Peyer's patch (tissue), 4 donors: ENCODE measurements at regions not wholly inside any gene's neighbourhood (a gene's known extent, or its start where the extent isn't known, plus 50 kb on each side); places are given as distances from the start of the nearest gene placed in this dataset.

Experiments
- DNase-seq, 3 donors: peaks; one replicate each; pipeline ENCODE4 v3.0.0-alpha.2; 2017 to 2019
- H3K27ac ChIP-seq, 4 donors: fragments of 200-600 bp; sonication (generic); one replicate each; pipeline ENCODE4 v1.5.1; 2016 to 2019
- H3K27me3 ChIP-seq, 2 donors: fragments of 200-600 bp; sonication (generic); one replicate each; pipeline ENCODE4 v1.5.1; 2019
- H3K36me3 ChIP-seq, 3 donors: fragments of 200-600 bp; sonication (generic); one replicate each; pipeline ENCODE4 v1.5.1; 2016 to 2019
- H3K4me1 ChIP-seq, 4 donors: fragments of 200-600 bp; sonication (generic); one replicate each; pipeline ENCODE4 v1.5.1; 2016 to 2019
- H3K4me3 ChIP-seq, 4 donors: fragments of 200-600 bp; sonication (generic); 1 replicate in 3 of 4; 2 replicates in 1 of 4; pipeline ENCODE4 v1.5.1; 2016 to 2019; ENCODE audit warnings: mild to moderate bottlenecking in 1 of 4
- H3K9me3 ChIP-seq, 4 donors: fragments of 200-600 bp; sonication (generic); one replicate each; pipeline ENCODE4 v1.5.1; 2016 to 2019; ENCODE audit warnings: mild to moderate bottlenecking in 1 of 4
- POLR2A ChIP-seq, 2 donors: fragments of 450-650 bp; IDR thresholded peaks; one replicate each; pipeline ENCODE4 v1.5.1; 2017; ENCODE audit warnings: antibody characterized with exemption in 2 of 2, mild to moderate bottlenecking in 2 of 2, moderate library complexity in 2 of 2
- TF ChIP-seq, protein P1 (sequence below), 6 experiments: fragments of 450-650 bp in 4 of 6; fragments of 200-600 bp in 2 of 6; sonication (generic) in 1 of 6; IDR thresholded peaks; one replicate each; pipeline ENCODE4 v1.5.1; 2017 to 2019; ENCODE audit warnings: antibody characterized with exemption in 6 of 6, mild to moderate bottlenecking in 3 of 6, moderate library complexity in 1 of 6

- TF ChIP-seq POLR2A (IDR thresholded peaks at IDR 0.05) = no peak
- TF ChIP-seq, protein P1, sequence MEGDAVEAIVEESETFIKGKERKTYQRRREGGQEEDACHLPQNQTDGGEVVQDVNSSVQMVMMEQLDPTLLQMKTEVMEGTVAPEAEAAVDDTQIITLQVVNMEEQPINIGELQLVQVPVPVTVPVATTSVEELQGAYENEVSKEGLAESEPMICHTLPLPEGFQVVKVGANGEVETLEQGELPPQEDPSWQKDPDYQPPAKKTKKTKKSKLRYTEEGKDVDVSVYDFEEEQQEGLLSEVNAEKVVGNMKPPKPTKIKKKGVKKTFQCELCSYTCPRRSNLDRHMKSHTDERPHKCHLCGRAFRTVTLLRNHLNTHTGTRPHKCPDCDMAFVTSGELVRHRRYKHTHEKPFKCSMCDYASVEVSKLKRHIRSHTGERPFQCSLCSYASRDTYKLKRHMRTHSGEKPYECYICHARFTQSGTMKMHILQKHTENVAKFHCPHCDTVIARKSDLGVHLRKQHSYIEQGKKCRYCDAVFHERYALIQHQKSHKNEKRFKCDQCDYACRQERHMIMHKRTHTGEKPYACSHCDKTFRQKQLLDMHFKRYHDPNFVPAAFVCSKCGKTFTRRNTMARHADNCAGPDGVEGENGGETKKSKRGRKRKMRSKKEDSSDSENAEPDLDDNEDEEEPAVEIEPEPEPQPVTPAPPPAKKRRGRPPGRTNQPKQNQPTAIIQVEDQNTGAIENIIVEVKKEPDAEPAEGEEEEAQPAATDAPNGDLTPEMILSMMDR (IDR thresholded peaks at IDR 0.05) = no peak
- no peak for DNase-seq
- Histone ChIP-seq H3K9me3 (no peaks in the 10 kb centered on the region), H3K27ac (no peak overlapping the region), H3K27me3 (no peaks in the 10 kb centered on the region), H3K4me3 (no peak overlapping the region), H3K36me3 (no peaks in the 10 kb centered on the region), H3K4me1 (no peaks in the 10 kb centered on the region)
Measured at GRCh38 chr4:83757121-83757621, 221.3 kb downstream of the GPAT3 start.

DNA sequence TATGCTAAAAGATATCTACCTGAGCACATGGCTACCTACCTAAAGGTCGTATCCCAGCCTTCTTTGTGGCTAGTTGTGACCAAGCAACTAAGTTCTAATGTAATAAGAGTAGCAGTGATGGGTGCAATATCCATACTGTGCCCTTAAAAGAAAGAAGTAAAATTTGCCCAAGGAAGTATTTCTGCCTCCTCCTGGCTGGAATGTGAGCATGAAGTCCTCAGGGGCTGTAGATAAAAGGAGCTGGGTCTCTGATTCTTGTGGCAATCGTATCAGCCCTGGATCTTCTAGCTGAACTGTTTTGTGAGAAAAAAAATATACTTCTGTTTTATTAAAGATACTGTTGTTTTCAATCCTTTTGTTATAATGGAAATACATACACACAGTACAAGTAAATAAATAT lies 217.4 kb downstream of the GPAT3 start:
- Histone ChIP-seq H3K4me1 (no peaks in the 10 kb centered on the region), H3K36me3 (no peaks in the 10 kb centered on the region), H3K27ac (no peak overlapping the region), H3K9me3 (no peaks in the 10 kb centered on the region), H3K27me3 (no peaks in the 10 kb centered on the region), H3K4me3 (no peak overlapping the region)
- no peak for DNase-seq
- TF ChIP-seq POLR2A (IDR thresholded peaks at IDR 0.05) = no peak
- TF ChIP-seq, protein P1 (IDR thresholded peaks at IDR 0.05) = no peak

GRCh38 chr4:83751336-83751949 lies 215.5 kb downstream of the GPAT3 start:
- H3K27ac ChIP-seq = no peak overlapping the region
- DNase-seq = no peak

GRCh38 chr4:83748711-83749110 lies 212.8 kb downstream of the GPAT3 start:
- no peak for DNase-seq
- Histone ChIP-seq H3K27ac (no peak overlapping the region), H3K9me3 (no peaks in the 10 kb centered on the region), H3K4me3 (no peak overlapping the region), H3K27me3 (no peaks in the 10 kb centered on the region), H3K36me3 (no peaks in the 10 kb centered on the region), H3K4me1 (no peaks in the 10 kb centered on the region)
- TF ChIP-seq, protein P1 (IDR thresholded peaks at IDR 0.05) = no peak
- no peak for TF ChIP-seq POLR2A (IDR thresholded peaks at IDR 0.05)

More at GRCh38 chr4:83751336-83751949, 215.5 kb downstream of the GPAT3 start:
- no peak for TF ChIP-seq POLR2A (IDR thresholded peaks at IDR 0.05)
- TF ChIP-seq, protein P1 (IDR thresholded peaks at IDR 0.05) = no peak
- Histone ChIP-seq H3K4me3 (no peak overlapping the region), H3K4me1 (no peaks in the 10 kb centered on the region), H3K27me3 (no peaks in the 10 kb centered on the region), H3K36me3 (no peaks in the 10 kb centered on the region), H3K9me3 (no peaks in the 10 kb centered on the region)

GRCh38 chr4:83738895-83739294 lies 203.0 kb downstream of the GPAT3 start:
- DNase-seq = no peak
- no peaks in the 10 kb centered on the region for H3K4me1 ChIP-seq
- H3K9me3 ChIP-seq = no peaks in the 10 kb centered on the region
- TF ChIP-seq POLR2A (IDR thresholded peaks at IDR 0.05) = no peak
- TF ChIP-seq, protein P1 (IDR thresholded peaks at IDR 0.05) = no peak
- H3K27ac ChIP-seq = no peak overlapping the region
- H3K27me3 ChIP-seq = no peaks in the 10 kb centered on the region
- H3K4me3 ChIP-seq = no peak overlapping the region
- no peaks in the 10 kb centered on the region for H3K36me3 ChIP-seq
